HepG2 (cell line): ENCODE measurements at regions not wholly inside any gene's neighbourhood (a gene's known extent, or its start where the extent isn't known, plus 50 kb on each side); places are given as distances from the start of the nearest gene placed in this dataset.

Experiments used
- ATAC-seq: fragments of 200-7000 bp; cut with Tn5 transposase; 3 replicates; pipeline ENCODE4 v1.9.1; 2020; ENCODE audit warnings: mild to moderate bottlenecking, moderate library complexity
- BruUV-seq: library from RNA; stranded (reverse); fragments of 400-500 nt; replicated peaks from 2 replicates; lab custom pipeline; 2021; lab: Mats Ljungman, UMichigan
- CTCF ChIA-PET: fragments of 300-600 bp; formaldehyde crosslinking; extraction: SDS; loops from one replicate; lab custom pipeline; 2021; ENCODE audit warnings: low total read pairs, inconsistent platforms, low intra/inter-chr PET ratio; lab: Yijun Ruan, JAX
- POLR2A ChIA-PET: fragments of 350-600 bp; sonication (Branson Sonifier 250); formaldehyde crosslinking; loops from one replicate; lab custom pipeline; 2020; ENCODE audit warnings: antibody characterized with exemption, inconsistent platforms; lab: Yijun Ruan, JAX
- DNase-seq: peaks from one replicate; pipeline ENCODE4 v3.0.0-alpha.2; 2015; ENCODE audit warnings: low spot score
- FAIRE-seq: peaks from 3 replicates; lab custom pipeline; 2011; peaks lifted over from hg19 to GRCh38; lab: Jason Lieb, UNC
- H2AFZ ChIP-seq: one replicate; pipeline ENCODE4 v1.6.1; 2011; ENCODE audit warnings: low read length, inconsistent platforms
- H3K27ac ChIP-seq: fragments of 300-600 bp; 3 replicates; pipeline ENCODE4 v1.8.0; 2011; ENCODE audit warnings: mixed run types, mild to moderate bottlenecking, mixed read lengths, low read length, inconsistent platforms; ENCODE audit not compliant: insufficient read depth; ENCODE audit errors: extremely low read length
- H3K27me3 ChIP-seq, 2 experiments: fragments of 200-600 bp in 1 of 2; 2 replicates in 1 of 2; 3 replicates in 1 of 2; pipeline versions ENCODE4 v1.6.0 to v1.8.0; 2011; ENCODE audit warnings: low read length in 2 of 2, mild to moderate bottlenecking in 2 of 2, moderate library complexity in 2 of 2, inconsistent platforms in 1 of 2; ENCODE audit not compliant: insufficient read depth in 2 of 2, control insufficient read depth in 1 of 2
- H3K36me3 ChIP-seq, 2 experiments: fragments of 200-600 bp in 1 of 2; replicated peaks in 1 of 2; 2 replicates in 1 of 2; 3 replicates in 1 of 2; pipeline versions ENCODE4 v1.5.1 to v1.8.0; 2011; ENCODE audit warnings: low read length in 2 of 2, inconsistent platforms in 1 of 2; ENCODE audit not compliant: insufficient read depth in 2 of 2, control insufficient read depth in 1 of 2
- H3K4me1 ChIP-seq: 2 replicates; pipeline ENCODE4 v1.5.1; 2012; ENCODE audit warnings: low read length, inconsistent platforms; ENCODE audit not compliant: insufficient read depth
- H3K4me2 ChIP-seq: 2 replicates; pipeline ENCODE4 v1.6.0; 2011; ENCODE audit warnings: low read depth, low read length, inconsistent platforms
- H3K4me3 ChIP-seq, 3 experiments: fragments of 200-600 bp in 1 of 3; sonication (generic), shearing (Covaris generic) in 1 of 3; replicated peaks in 1 of 3; 2 replicates each; pipeline ENCODE4 v1.5.1; 2011 to 2016; ENCODE audit warnings: low read length in 3 of 3, inconsistent platforms in 2 of 3, low read depth in 2 of 3, mild to moderate bottlenecking in 2 of 3, control low read depth in 1 of 3, mixed read lengths in 1 of 3; ENCODE audit not compliant: insufficient read depth in 1 of 3
- H3K79me2 ChIP-seq: one replicate; pipeline ENCODE4 v1.6.1; 2011; ENCODE audit warnings: low read length, inconsistent platforms; ENCODE audit not compliant: insufficient read depth
- H3K9ac ChIP-seq: 2 replicates; pipeline ENCODE4 v1.6.0; 2011; ENCODE audit warnings: mild to moderate bottlenecking, low read depth, low read length, inconsistent platforms; ENCODE audit not compliant: insufficient read depth
- H3K9me3 ChIP-seq: 2 replicates; pipeline ENCODE4 v1.5.1; 2012; ENCODE audit warnings: mild to moderate bottlenecking, low read length
- H4K20me1 ChIP-seq: 2 replicates; pipeline ENCODE4 v1.6.0; 2011; ENCODE audit warnings: inconsistent platforms, mild to moderate bottlenecking, low read length, moderate library complexity; ENCODE audit not compliant: insufficient read depth
- AGO1 ChIP-seq: fragments of 200-400 bp; formaldehyde crosslinking; IDR thresholded peaks from 2 replicates; pipeline ENCODE4 v1.6.1; 2017; ENCODE audit warnings: mild to moderate bottlenecking, low read depth, low read length, moderate library complexity; ENCODE audit not compliant: poor library complexity, severe bottlenecking
- AGO2 ChIP-seq: fragments of 200-400 bp; formaldehyde crosslinking; optimal IDR thresholded peaks from 2 replicates; pipeline ENCODE3; 2017; ENCODE audit warnings: mild to moderate bottlenecking, low read depth, low read length, moderate library complexity
- CC2D1A ChIP-seq: sonication (generic); formaldehyde crosslinking; IDR thresholded peaks from 2 replicates; pipeline ENCODE4 v1.8.1; 2023; ENCODE audit warnings: mild to moderate bottlenecking, missing genetic modification reagents
- CHD2 ChIP-seq: IDR thresholded peaks from 2 replicates; pipeline ENCODE4 v1.6.1; 2011; ENCODE audit warnings: low read depth, low read length, improper control_type of control experiment
- FOXC1 ChIP-seq: sonication (generic); formaldehyde crosslinking; IDR thresholded peaks from 2 replicates; pipeline ENCODE4 v1.8.0; 2022; ENCODE audit warnings: mild to moderate bottlenecking, missing genetic modification reagents, borderline replicate concordance
- GFI1 ChIP-seq: sonication (generic); formaldehyde crosslinking; IDR thresholded peaks from 2 replicates; pipeline ENCODE4 v1.5.0; 2020; ENCODE audit warnings: missing genetic modification reagents, mild to moderate bottlenecking, borderline replicate concordance
- MIER3 ChIP-seq: IDR thresholded peaks from 2 replicates; pipeline ENCODE4 v1.6.1; 2016; ENCODE audit warnings: missing compliant biosample characterization, borderline replicate concordance
- NR2F2 ChIP-seq: IDR thresholded peaks from 2 replicates; pipeline ENCODE4 v1.6.1; 2012; ENCODE audit warnings: low read depth, inconsistent platforms, borderline replicate concordance
- PLRG1 ChIP-seq: fragments of 450-650 bp; conservative IDR thresholded peaks from 2 replicates; pipeline ENCODE4 v1.6.1; 2016
- PRPF4 ChIP-seq: fragments of 200-400 bp; formaldehyde crosslinking; IDR thresholded peaks from 2 replicates; pipeline ENCODE4 v1.6.1; 2016; ENCODE audit warnings: low read length, low read depth; ENCODE audit not compliant: poor library complexity, severe bottlenecking
- RARA ChIP-seq: IDR thresholded peaks from 2 replicates; pipeline ENCODE4 v1.6.1; 2016; ENCODE audit warnings: missing genetic modification reagents, missing compliant biosample characterization
- TBX2 ChIP-seq: sonication (generic); formaldehyde crosslinking; IDR thresholded peaks from 2 replicates; pipeline ENCODE4 v1.5.0; 2020; ENCODE audit warnings: missing genetic modification reagents, mild to moderate bottlenecking, borderline replicate concordance
- WIZ ChIP-seq: sonication (generic); formaldehyde crosslinking; IDR thresholded peaks from 2 replicates; pipeline ENCODE4 v1.5.1; 2020; ENCODE audit warnings: mild to moderate bottlenecking, missing genetic modification reagents
- ZNF225 ChIP-seq: sonication (generic); formaldehyde crosslinking; IDR thresholded peaks from 2 replicates; pipeline ENCODE4 v1.4.0; 2020; ENCODE audit warnings: mild to moderate bottlenecking, missing genetic modification reagents
- ZNF562 ChIP-seq: sonication (generic); formaldehyde crosslinking; IDR thresholded peaks from 2 replicates; pipeline ENCODE4 v1.8.0; 2022; ENCODE audit warnings: missing genetic modification reagents, borderline replicate concordance
- ZNF737 ChIP-seq: sonication (generic); formaldehyde crosslinking; IDR thresholded peaks from 2 replicates; pipeline ENCODE4 v1.5.0; 2020; ENCODE audit warnings: missing genetic modification reagents, mild to moderate bottlenecking, borderline replicate concordance
- WGBS: methylation state at CpG from one replicate; pipeline ENCODE4 v1.1.6; 2017; ENCODE audit warnings: low lambda C conversion rate; 5-methylcytosine and 5-hydroxymethylcytosine counted together
- in situ Hi-C: cut with HindIII; loops from 2 replicates; pipeline ENCODE4 v1.10.0; 2017; ENCODE audit warnings: low pct_unique_long_range_greater_than_20kb; ENCODE audit not compliant: extremely low pct_ligation_motif_present
- intact Hi-C: fragments of 100-400 bp; cut with micrococcal nuclease; formaldehyde crosslinking; loops from one replicate; pipeline ENCODE4 v1.10.0; 2022; ENCODE audit not compliant: unreplicated experiment
- TF ChIP-seq, protein P1 (sequence below): sonication (generic); formaldehyde crosslinking; IDR thresholded peaks from 2 replicates; pipeline ENCODE4 v1.5.1; 2020; ENCODE audit warnings: missing genetic modification reagents, mild to moderate bottlenecking, borderline replicate concordance
- TF ChIP-seq, protein P2 (sequence below), 2 experiments: sonication (generic) in 1 of 2; formaldehyde crosslinking in 1 of 2; IDR thresholded peaks; 2 replicates each; pipeline versions ENCODE4 v1.5.1 to v1.6.1; 2011 to 2020; ENCODE audit warnings: borderline replicate concordance in 1 of 2, low read depth in 1 of 2, low read length in 1 of 2, mild to moderate bottlenecking in 1 of 2, missing genetic modification reagents in 1 of 2, moderate library complexity in 1 of 2

DNA sequence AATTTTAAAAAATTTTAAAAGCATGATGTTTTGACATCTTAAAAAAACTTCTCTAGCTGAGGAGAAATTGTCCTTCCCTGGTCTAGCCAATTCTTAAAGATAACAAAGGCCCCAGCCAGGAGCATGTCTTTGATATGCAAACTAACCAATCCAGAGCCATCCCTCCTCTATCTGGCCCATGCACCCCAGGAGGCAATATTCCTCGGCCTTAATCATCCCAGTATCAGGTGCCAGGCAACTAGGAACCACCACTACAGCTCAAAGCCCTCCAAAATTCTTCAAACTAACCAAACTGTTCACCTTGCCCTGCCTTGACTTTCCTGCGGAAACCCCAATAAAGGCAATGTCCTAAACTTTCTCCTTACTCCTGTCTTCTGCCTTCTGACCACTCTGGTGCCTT lies 97.8 kb upstream of the USP9X start (continued):
- TF ChIP-seq RARA: no peak

DNA sequence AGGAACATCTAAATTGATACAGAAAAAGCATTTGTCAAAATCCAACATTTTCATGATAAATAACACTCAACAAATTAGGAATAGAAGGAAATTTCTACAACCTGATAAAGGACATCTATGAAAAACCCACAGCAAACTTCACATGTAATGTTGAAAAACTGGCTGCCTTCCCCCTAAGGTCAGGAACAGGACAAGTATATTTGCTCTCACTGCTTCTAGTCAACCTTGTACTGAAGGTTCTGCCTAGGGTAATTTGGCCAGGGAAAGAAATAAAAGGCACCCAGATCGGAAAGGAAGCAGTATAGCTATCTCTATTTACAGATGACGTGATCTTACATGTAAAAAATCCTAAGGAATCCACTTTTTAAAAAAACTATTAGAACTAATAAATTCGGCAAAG lies 97.1 kb upstream of the USP9X start:
- in situ Hi-C loops (no loop called here), intact Hi-C loops (no loop called here)
- Histone ChIP-seq H2AFZ (no peak overlapping the region), H4K20me1 (no peaks in the 10 kb centered on the region), H3K4me2 (no peak overlapping the region), H3K79me2 (no peaks in the 10 kb centered on the region), H3K27ac (no peak overlapping the region), H3K4me3 (no peak overlapping the region), H3K36me3 (no peaks in the 10 kb centered on the region), H3K27me3 (no peaks in the 10 kb centered on the region), H3K9ac (no peak overlapping the region), H3K9me3 (no peaks in the 10 kb centered on the region), H3K4me1 (no peaks in the 10 kb centered on the region)
- FAIRE-seq (no peak), DNase-seq (no peak), ATAC-seq (no peak)
- no TSS peak for BruUV-seq
- 21% methylated on average over 3 of the region's 3 CpGs for WGBS
- POLR2A ChIA-PET: no interaction called here
- CTCF ChIA-PET: no interaction called here
- TF ChIP-seq, protein P1, sequence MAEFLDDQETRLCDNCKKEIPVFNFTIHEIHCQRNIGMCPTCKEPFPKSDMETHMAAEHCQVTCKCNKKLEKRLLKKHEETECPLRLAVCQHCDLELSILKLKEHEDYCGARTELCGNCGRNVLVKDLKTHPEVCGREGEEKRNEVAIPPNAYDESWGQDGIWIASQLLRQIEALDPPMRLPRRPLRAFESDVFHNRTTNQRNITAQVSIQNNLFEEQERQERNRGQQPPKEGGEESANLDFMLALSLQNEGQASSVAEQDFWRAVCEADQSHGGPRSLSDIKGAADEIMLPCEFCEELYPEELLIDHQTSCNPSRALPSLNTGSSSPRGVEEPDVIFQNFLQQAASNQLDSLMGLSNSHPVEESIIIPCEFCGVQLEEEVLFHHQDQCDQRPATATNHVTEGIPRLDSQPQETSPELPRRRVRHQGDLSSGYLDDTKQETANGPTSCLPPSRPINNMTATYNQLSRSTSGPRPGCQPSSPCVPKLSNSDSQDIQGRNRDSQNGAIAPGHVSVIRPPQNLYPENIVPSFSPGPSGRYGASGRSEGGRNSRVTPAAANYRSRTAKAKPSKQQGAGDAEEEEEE: no peak
- TF ChIP-seq TBX2 (CRISPR knock-in tag) (no peak), CC2D1A (CRISPR knock-in tag) (no peak), NR2F2 (no peak), ZNF225 (CRISPR knock-in tag) (no peak), FOXC1 (CRISPR knock-in tag) (no peak), ZNF562 (CRISPR knock-in tag) (no peak), GFI1 (CRISPR knock-in tag) (no peak), WIZ (CRISPR knock-in tag) (no peak), AGO1 (no peak), MIER3 (CRISPR knock-in tag) (no peak), PRPF4 (no peak), CHD2 (no peak), ZNF737 (no peak), AGO2 (no peak), PLRG1 (no peak)
- TF ChIP-seq, protein P2, sequence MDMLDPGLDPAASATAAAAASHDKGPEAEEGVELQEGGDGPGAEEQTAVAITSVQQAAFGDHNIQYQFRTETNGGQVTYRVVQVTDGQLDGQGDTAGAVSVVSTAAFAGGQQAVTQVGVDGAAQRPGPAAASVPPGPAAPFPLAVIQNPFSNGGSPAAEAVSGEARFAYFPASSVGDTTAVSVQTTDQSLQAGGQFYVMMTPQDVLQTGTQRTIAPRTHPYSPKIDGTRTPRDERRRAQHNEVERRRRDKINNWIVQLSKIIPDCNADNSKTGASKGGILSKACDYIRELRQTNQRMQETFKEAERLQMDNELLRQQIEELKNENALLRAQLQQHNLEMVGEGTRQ (IDR thresholded peaks at IDR 0.05; ENCODE audit: low read depth, low read length): no peak
- TF ChIP-seq, protein P2 (CRISPR knock-in tag; IDR thresholded peaks at IDR 0.05; ENCODE audit: borderline replicate concordance): no peak
